ENCODE measurements at regions not wholly inside any gene's neighbourhood (a gene's known extent, or its start where the extent isn't known, plus 50 kb on each side); places are given as distances from the start of the nearest gene placed in this dataset.

GRCh38 chr10:71048971-71049615 lies 160.7 kb upstream of the PCBD1 start:
- no peak for DNase-seq

DNA sequence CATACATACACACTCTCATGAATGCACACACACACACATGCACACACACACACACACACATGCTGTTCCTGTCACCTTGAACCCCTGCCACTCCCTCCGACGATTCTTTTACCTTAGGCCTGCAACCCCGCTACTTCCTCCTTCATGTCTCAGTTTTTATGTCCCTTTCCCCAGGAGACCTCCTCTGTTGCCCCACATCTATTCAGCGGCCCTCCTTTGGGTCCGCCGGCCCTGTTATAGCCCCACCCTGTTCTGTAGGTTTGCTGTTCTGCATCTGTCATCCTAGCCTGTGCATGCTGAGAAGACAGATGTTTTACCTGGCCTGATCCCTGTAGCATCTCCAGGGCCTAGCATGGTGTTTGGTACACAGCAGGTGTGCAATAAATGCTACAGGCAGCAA lies 161.6 kb upstream of the PCBD1 start:
- DNase-seq, result no peak

- DNase-seq, result no peak
Measured at GRCh38 chr10:71052076-71052660, 160.2 kb upstream of the UNC5B start.

DNA sequence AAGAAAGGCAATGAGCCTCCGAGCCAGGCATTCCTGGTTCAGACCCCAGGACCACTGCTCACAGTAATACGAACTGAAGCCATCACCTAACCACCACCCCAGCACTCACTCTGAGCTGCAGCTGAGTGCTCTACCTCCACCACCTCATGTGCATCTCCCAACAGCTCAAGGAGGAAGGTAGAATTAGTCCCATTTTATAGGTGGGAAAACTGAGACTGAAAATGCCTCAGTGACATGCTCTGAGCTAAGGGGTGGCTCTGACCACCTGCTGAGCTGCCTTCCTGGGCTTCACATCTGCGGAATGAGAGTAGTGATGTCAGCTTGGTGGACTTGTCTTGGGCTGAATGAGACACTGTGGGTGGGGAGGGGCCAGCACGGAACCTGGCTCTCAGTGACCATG lies 159.7 kb upstream of the UNC5B start:
- DNase-seq, result no peak

GRCh38 chr10:71053169-71053895 lies 159.0 kb upstream of the UNC5B start:
- DNase-seq, result no peak

GRCh38 chr10:71058308-71058707 lies 154.1 kb upstream of the UNC5B start:
- no peak for DNase-seq

DNA sequence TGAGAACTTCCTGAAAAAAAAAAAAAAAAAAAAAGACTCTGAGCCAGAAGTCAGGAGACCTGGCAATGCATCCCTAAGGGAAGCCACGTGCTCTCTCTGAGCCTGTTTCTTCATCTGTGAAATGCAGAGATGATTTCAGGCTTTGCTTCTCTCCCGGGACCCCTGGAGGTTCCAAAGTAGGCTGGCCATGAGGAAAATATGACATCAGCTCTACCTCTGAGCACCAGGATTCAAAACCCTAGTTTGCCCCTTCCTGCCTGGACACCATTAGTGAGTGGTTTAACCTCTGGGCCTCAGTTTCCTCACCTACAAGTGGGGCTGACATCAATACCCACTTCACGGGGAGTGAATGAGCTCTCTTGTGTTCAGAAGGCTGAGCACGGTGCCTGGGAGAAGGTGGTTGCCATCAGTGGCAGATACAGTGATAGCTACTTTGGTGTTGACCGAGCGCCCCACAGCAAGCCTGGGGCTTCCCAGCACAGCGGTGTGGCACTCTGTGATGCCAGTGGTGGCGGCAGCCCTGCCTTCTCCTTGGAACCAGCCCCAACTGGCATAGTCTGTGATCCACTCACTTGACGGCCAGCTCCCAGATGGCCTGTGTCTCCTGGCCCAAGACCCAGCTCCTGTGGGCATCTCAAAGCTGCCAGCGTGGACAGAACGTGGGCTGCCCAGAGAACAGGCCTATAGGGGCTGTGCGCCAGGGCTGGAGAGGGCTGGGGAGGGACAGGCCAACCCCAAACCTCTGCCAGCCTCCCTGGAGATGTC lies 153.1 kb upstream of the UNC5B start:
- no peak for DNase-seq

- DNase-seq, result no peak
Measured at GRCh38 chr10:71059943-71060342, 152.4 kb upstream of the UNC5B start.

DNA sequence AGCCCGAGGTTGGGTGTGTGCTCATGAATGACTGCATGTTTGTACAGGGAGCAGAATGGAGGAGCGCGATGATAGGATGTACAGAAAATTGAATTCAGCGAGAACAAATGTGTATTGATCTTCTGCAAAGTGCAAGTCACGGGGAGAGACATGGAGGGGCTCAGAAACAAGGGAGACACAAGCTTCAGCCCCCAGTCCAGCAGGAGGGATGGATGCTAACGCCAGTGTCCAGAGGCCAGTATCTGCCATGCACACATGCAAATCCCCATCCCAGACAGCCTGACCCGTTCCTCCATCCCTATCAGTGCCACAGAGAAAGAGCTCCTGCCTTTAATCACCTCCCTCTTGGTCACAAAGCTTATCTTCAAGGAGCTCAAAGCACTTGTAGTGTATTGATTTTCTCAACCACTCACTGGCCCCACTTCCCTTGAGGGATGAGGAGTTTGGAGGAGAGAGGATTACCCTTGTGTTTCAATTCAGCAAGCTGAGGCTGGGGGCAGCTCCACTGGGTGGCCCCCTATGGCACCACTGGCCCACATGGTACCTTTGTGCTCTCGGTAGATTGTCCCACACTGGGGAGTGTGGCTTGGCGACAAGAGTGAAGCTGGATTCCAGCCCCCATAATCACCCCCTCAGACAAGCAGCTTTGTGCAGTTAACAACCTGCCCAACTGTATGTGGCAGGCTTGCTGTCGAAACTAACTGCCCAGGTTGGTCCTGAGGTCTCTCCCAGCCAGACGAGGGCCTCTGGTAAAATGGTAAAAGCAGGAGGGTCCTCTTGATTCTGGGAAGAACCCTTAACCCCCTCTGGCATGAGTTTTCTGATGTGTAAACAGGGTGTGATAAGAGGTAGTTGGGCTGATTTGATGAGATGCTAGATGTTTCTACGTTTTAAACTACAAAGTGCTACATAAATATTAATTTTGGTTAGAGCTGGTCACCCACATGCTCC lies 151.6 kb upstream of the UNC5B start:
- DNase-seq, result no peak

DNA sequence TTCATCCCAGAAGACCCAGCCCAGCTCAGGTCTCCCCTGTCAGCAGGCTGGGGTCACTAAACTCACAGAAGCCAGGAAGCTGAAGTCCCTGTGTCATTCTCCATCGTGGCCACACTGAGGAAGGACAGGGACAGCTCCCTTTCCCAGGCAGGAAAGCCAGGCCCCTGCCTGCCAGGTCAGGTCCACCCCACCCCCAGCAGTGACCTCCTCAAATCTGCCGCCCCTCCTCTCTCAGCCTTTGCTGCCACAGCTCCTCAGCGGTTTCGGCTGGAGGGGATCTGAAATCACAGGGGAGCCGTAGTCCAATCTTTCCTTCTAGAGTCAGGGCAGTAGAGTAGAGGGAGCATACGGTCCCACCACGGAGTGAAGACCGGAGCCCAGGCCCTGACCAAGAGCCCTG lies 150.9 kb upstream of the UNC5B start:
- no peak for DNase-seq

GRCh38 chr10:71062156-71062555 lies 150.2 kb upstream of the UNC5B start:
- no peak for DNase-seq

- DNase-seq, result no peak
Measured at GRCh38 chr10:71063401-71063800, 149.0 kb upstream of the UNC5B start.

DNA sequence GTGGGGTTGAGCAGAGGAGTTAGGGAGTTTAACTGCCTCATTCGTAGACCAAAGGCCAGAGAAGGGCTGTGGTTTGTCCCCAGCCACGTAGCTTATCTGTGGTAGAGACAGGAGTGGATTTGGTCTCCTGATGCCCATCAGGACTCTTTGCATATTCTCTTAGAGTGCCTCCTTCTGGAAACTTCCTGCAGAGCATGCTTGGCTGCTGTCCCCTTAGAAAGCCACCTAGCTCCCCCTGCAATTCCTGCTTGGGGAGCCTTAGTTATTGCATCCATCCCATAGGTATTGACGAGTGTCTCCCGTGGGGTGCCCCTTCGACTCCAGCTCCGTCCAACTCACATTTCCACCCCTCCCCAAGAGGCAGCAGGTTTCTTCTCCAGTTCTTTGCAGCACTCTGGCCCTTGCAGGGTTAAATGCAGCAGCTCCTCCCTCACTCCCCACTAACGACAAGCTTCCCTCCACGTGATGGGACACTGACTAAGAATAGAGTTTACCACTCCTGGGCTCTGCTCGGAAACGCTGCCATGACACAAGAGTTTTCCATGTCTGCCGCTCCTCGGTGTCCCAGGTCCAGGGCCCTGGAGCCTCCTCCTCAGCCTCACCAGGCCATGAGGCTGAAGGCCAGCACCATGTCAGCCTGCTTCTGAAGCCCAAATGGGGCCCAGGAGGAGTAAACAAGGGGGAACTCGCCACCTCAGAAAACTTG lies 147.8 kb upstream of the UNC5B start:
- no peak for DNase-seq

GRCh38 chr10:71065659-71066058 lies 146.7 kb upstream of the UNC5B start:
- DNase-seq, result no peak

DNA sequence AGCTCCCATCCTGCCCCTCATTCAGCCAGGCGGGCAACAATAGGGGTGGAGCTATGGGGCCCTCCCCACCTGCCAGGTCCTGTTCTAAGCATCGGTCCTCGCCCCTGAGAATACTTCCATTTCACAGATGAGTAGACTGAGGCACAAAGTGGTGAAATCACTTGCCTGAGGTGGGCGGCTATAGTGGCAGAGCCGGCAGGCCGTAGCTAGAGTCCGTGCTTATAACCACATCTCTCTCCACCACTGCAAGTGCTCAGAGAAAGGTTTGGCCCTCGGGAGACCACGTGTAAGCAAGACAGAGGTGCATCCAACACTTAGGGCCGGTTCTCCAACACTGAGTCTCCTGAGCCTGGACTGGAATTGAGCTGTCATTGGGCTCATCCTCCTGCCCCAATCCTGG lies 145.8 kb upstream of the UNC5B start:
- DNase-seq, result no peak

- no peak for DNase-seq
Measured at GRCh38 chr10:71067098-71067740, 145.2 kb upstream of the UNC5B start.

GRCh38 chr10:71068861-71069271 lies 143.5 kb upstream of the UNC5B start:
- no peak for DNase-seq

- DNase-seq, result no peak
Measured at GRCh38 chr10:71069909-71070666, 142.3 kb upstream of the UNC5B start.

DNA sequence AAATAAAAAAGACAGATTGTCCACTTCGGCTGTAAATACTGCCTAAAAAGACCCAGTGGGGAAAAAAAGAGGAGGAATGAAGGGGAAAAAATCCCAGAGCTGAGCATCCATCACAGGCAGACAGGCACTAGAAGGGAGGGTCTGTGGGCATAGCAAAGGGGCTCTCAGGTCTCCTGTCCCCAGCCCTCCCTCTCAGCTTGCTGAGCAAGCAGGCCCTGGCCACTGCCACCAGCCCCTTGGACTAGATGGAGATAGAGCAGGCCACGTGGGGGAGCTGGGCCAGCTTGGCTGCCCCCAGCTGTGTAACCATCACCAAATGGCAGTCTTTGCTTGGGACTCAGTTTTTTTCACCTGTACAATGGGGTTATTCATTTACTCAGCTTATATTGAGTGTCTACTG lies 141.6 kb upstream of the UNC5B start:
- no peak for DNase-seq

GRCh38 chr10:71072131-71072822 lies 140.1 kb upstream of the UNC5B start:
- no peak for DNase-seq
